ENCODE measurements at regions not wholly inside any gene's neighbourhood (a gene's known extent, or its start where the extent isn't known, plus 50 kb on each side); places are given as distances from the start of the nearest gene placed in this dataset.
"Not testable (repeated sequence)": the region's sequence is repeated elsewhere in the genome, so short reads cannot be mapped to it uniquely, and the experiment has no call there.

- no peak for DNase-seq (ENCODE audit: low read depth in 2 of 2)
Observed at GRCh38 chr3:102905811-102906210, 471.0 kb downstream of the ZPLD1 start.

GRCh38 chr3:102906818-102907217 lies 472.0 kb downstream of the ZPLD1 start:
- no peak for DNase-seq (ENCODE audit: low read depth in 2 of 2)

DNA sequence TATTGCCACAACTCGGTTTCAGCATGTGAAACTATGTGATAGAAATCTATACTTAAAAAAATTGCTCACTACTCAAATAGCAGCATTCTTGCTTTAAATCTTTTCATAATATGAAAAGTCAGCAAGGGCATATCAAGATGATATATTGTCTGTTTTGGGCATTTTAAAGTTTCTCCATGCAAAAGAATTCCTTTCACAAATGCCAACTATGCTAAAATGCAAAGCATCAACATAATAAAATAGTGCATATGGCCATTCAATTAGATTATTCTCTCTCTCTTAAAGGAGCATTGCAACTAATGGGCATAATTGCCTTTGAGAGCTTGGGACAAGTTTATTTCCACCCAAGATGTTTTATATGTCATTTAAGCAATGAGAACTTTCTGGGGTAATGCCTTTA lies 475.1 kb downstream of the ZPLD1 start:
- DNase-seq (ENCODE audit: low read depth in 2 of 2) = no peak

- no peak for DNase-seq (ENCODE audit: low read depth in 2 of 2)
Observed at GRCh38 chr3:102916532-102916931, 481.7 kb downstream of the ZPLD1 start.

DNA sequence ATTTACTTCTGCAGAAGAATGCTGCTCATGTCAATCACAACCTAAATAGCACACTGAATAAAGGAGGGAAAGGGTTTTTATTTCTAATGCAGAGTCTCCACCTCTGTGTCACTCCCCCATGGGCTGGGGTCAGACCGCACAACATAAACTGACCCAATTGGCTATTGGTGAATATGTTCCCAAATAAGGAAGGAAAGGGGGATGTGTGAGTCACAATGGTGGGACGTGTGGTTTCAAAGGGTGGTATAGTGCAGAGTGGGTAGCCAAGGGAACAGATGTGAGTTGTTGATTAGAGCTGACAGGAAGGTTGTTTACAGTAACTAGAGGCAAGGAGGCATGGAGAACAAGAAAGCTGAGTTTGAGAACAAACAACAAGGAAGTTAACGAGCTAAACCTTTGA lies 491.8 kb downstream of the ZPLD1 start:
- DNase-seq (ENCODE audit: low read depth in 2 of 2) = no peak

- no peak for DNase-seq (ENCODE audit: low read depth in 2 of 2)
Observed at GRCh38 chr3:102933377-102933776, 498.6 kb downstream of the ZPLD1 start.

- DNase-seq (ENCODE audit: low read depth in 2 of 2) = no peak
Observed at GRCh38 chr3:102936511-102937045, 501.8 kb downstream of the ZPLD1 start.

DNA sequence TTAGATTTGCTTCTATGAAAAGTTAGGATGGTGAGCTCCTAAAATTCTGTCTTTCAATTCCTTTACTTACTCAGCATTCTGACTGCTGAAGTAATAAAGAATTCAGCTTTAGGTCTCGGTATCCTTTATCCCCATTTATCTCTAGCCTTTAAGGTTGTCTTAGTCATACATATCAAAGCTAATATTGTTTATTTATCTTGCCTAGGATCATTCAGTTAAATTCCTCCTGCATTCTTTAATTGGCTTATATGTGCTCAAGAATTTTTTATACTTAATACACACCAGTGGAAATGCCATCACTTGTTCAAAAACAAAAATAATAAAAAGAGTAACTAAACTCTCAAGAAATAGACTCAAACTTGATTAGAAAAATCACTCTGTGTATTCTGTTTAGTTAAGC lies 507.0 kb downstream of the ZPLD1 start:
- DNase-seq (ENCODE audit: low read depth in 2 of 2) = no peak

GRCh38 chr3:102946445-102946844 lies 511.6 kb downstream of the ZPLD1 start:
- not testable (repeated sequence) for DNase-seq (ENCODE audit: low read depth in 2 of 2)

GRCh38 chr3:102972350-102972749 lies 537.5 kb downstream of the ZPLD1 start:
- no peak for DNase-seq (ENCODE audit: low read depth in 2 of 2)

DNA sequence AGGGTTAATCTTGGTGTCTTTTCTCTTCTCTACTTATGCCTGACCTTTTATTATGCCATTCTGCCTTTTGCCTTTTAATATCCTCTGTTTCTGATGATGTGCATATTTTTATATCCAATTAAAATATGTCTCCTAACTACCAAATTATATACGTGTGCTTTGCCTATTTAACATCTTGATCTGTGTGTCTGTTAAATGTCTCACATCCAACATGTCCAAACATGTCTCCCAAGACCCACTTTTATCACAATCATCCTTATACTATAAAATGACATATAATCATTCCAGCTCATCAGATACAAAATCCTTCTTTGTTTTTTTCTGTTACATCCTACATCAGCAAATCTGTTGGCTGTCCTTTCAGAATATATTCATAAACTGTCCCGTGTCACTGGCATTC lies 539.5 kb downstream of the ZPLD1 start:
- DNase-seq (ENCODE audit: low read depth in 2 of 2) = no peak

GRCh38 chr3:102979191-102979590 lies 544.4 kb downstream of the ZPLD1 start:
- DNase-seq (ENCODE audit: low read depth in 2 of 2) = no peak

DNA sequence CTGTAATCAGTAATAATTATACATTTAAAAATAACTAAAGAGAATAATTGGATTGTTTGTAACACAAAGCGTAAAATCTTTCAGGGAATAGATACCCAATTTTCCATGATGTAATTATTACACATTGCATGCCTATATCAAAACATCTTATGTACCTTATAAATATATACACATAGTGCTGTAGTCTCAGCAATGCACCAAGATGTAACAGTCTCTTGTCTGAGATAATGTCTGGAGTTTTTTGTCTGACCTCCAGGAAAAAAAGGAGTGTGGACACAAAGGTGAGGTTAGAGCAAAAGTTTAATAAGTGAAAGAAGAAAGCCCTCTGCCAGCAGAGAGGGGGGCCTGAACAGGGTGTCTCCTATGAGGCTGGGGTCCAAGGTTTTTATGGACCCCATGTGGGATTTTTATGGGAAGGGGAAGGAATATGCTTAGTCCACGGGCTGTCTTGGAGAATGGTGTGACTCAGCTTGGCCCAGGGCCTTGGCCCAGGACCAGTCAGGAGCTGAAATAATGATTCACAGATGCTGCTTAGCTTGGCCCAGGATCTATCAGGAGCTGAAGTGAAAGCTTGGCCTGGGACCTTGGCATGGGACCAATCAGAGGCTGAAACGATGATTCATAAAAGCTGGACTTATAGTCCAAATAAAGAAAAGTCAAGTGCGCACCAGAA lies 545.0 kb downstream of the ZPLD1 start:
- no peak for DNase-seq (ENCODE audit: low read depth in 2 of 2)

GRCh38 chr3:102980355-102980696 lies 545.5 kb downstream of the ZPLD1 start:
- no peak for DNase-seq (ENCODE audit: low read depth in 2 of 2)

GRCh38 chr3:103002425-103003176 lies 567.8 kb downstream of the ZPLD1 start:
- DNase-seq (ENCODE audit: low read depth in 2 of 2) = no peak

- no peak for DNase-seq (ENCODE audit: low read depth in 2 of 2)
Observed at GRCh38 chr3:103006526-103007183, 571.8 kb downstream of the ZPLD1 start.

DNA sequence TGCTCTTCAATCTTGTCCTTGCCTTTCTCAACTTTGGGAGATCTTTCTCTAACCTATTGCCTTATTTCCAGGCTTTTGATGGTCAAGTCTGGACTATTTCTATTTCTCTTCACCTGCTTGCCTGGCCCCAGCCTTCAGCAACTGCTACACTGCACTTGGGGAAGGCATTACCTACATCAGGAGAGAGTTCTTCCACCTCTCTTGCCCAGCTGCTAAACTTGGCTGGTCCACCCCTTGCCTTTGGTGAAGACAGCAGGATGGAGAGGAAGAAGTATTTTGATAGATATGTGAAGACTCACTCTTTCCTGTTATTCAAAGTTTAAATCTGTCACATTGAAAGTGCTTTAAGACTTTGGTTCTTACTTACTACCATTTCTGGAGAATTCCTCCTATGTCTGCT lies 574.8 kb downstream of the ZPLD1 start:
- DNase-seq (ENCODE audit: low read depth in 2 of 2) = no peak

- no peak for DNase-seq (ENCODE audit: low read depth in 2 of 2)
Observed at GRCh38 chr3:103025880-103026279, 591.1 kb downstream of the ZPLD1 start.

DNA sequence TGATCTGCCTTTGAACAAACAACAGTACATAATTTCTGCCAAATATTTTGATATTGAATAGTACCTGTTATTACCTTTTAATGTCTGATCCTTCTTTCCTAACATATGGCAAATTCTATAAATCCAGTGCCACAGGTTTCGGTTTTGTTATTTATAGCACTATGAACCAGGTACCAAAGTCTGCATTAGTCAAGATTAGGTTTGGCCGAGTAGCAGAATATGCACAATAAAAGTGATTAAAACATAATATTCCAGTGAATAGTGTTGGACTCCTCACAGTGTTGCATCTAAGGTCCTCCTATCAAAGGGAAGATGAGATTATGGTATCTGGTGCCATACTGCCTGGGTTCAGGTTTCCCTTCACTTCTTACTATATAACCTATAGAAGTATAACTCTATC lies 599.0 kb downstream of the ZPLD1 start:
- DNase-seq (ENCODE audit: low read depth in 2 of 2) = no peak

- DNase-seq (ENCODE audit: low read depth in 2 of 2) = no peak
Observed at GRCh38 chr3:103047640-103048039, 612.8 kb downstream of the ZPLD1 start.

- DNase-seq (ENCODE audit: low read depth in 2 of 2) = no peak
Observed at GRCh38 chr3:103048068-103048722, 613.4 kb downstream of the ZPLD1 start.

- no peak for DNase-seq (ENCODE audit: low read depth in 2 of 2)
Observed at GRCh38 chr3:103052236-103052830, 617.5 kb downstream of the ZPLD1 start.
